GM12874 (cell line): ENCODE measurements at regions not wholly inside any gene's neighbourhood (a gene's known extent, or its start where the extent isn't known, plus 50 kb on each side); places are given as distances from the start of the nearest gene placed in this dataset.

Experiments
- CTCF ChIP-seq: IDR thresholded peaks from 2 replicates; pipeline ENCODE4 v1.5.1; 2011; ENCODE audit warnings: low read depth, mild to moderate bottlenecking, control low read depth, low read length, moderate library complexity; ENCODE audit not compliant: insufficient read depth

GRCh38 chr13:85262499-85262898, 536.7 kb downstream of the SLITRK6 start:
- no peak for TF ChIP-seq CTCF

GRCh38 chr13:85261757-85262346, 537.4 kb downstream of the SLITRK6 start:
- TF ChIP-seq CTCF, result no peak

GRCh38 chr13:85260896-85261295, 538.3 kb downstream of the SLITRK6 start:
- TF ChIP-seq CTCF, result no peak

GRCh38 chr13:85255978-85256377, 543.2 kb downstream of the SLITRK6 start:
- TF ChIP-seq CTCF, result no peak

- no peak for TF ChIP-seq CTCF
These were observed 544.6 kb downstream of the SLITRK6 start for GRCh38 chr13:85254641-85255040.

- TF ChIP-seq CTCF, result no peak
These were observed 550.1 kb downstream of the SLITRK6 start for GRCh38 chr13:85249151-85249550.

- no peak for TF ChIP-seq CTCF
These were observed 551.4 kb downstream of the SLITRK6 start for GRCh38 chr13:85247780-85248179.
